ENCODE measurements at regions not wholly inside any gene's neighbourhood (a gene's known extent, or its start where the extent isn't known, plus 50 kb on each side); places are given as distances from the start of the nearest gene placed in this dataset.

DNA sequence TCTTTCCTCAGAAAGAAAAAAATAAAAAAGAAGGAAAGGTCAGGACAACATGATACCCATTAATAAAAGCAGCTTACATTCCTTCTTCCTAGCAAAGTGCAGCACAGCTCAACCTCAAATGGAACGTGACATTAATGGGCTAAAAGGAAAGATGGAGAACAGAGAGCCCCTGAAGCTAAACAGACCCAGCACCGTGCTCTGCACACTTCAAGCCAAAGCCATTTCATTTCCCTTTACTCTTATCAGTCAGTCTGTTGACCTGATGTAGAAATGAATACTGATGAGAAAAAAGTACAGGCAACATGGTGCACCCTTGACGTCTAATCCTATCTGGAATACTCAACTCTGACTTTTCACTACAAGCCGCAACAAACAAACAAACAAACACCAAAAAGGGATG is 57.7 kb upstream of the EDNRA start:
- DNase-seq (ENCODE audit: low read depth in 1 of 2, low spot score in 2 of 2) (no peak), FAIRE-seq (no peak)
- Histone ChIP-seq H3K56ac (replicated peaks; ENCODE audit: insufficient read length, low read depth, low read length) (no peak overlapping the region), H3K9ac (replicated peaks in 1 of 4; ENCODE audit: extremely low read depth in 1 of 4, low read depth in 3 of 4, low read length in 3 of 4) (no peak overlapping the region), H3K23ac (ENCODE audit: insufficient read length) (no peak overlapping the region), H2BK120ac (replicated peaks; ENCODE audit: low read depth, low read length) (no peak overlapping the region), H3K4me3 (ENCODE audit: extremely low read depth in 1 of 4, insufficient read depth in 2 of 4, low read depth in 3 of 4, low read length in 4 of 4) (no peak overlapping the region), H4K5ac (ENCODE audit: insufficient read length, low read depth, low read length) (no peak overlapping the region), H3K4me2 (ENCODE audit: insufficient read depth in 1 of 2, low read depth in 2 of 2, low read length in 2 of 2) (no peak overlapping the region), H4K20me1 (replicated peaks in 1 of 2; ENCODE audit: control insufficient read depth in 1 of 2, insufficient read depth in 2 of 2, low read length in 2 of 2) (no peaks in the 10 kb centered on the region), H3K79me2 (ENCODE audit: control insufficient read depth in 1 of 2, insufficient read depth in 2 of 2, low read length in 2 of 2) (no peaks in the 10 kb centered on the region), H3K4me1 (replicated peaks in 1 of 4; ENCODE audit: control insufficient read depth in 3 of 4, insufficient read depth in 4 of 4, low read length in 3 of 4) (no peaks in the 10 kb centered on the region), H3K27ac (ENCODE audit: low read depth, low read length) (no peak overlapping the region), H4K8ac (ENCODE audit: extremely low read depth, insufficient read depth, low read length) (no peak overlapping the region), H3K18ac (ENCODE audit: extremely low read depth, low read length) (no peak overlapping the region), H3K9me3 (ENCODE audit: insufficient read depth in 2 of 2, low read depth in 1 of 2, low read length in 1 of 2) (no peaks in the 10 kb centered on the region), H2BK20ac (ENCODE audit: low read length) (no peak overlapping the region), H2AFZ (ENCODE audit: low read length) (no peak overlapping the region), H2BK5ac (ENCODE audit: low read depth, low read length) (no peak overlapping the region), H2AK5ac (ENCODE audit: low read depth, low read length) (no peak overlapping the region), H3K79me1 (ENCODE audit: low read depth, low read length) (no peaks in the 10 kb centered on the region), H2BK15ac (ENCODE audit: low read length) (no peak overlapping the region), H3K4ac (replicated peaks; ENCODE audit: insufficient read length, low read depth, low read length) (no peak overlapping the region), H3K23me2 (ENCODE audit: low read depth, low read length) (no peaks in the 10 kb centered on the region; the same call in 1 of the 2 replicates), H2BK12ac (ENCODE audit: low read depth, low read length) (no peak overlapping the region), H3K36me3 (ENCODE audit: control insufficient read depth in 2 of 4, insufficient read depth in 4 of 4, low read length in 3 of 4) (no peaks in the 10 kb centered on the region), H4K91ac (replicated peaks; ENCODE audit: insufficient read length, low read length) (no peak overlapping the region), H3K27me3 (replicated peaks in 1 of 4; ENCODE audit: control insufficient read depth in 3 of 4, extremely low read depth in 1 of 4, insufficient read depth in 3 of 4, low read length in 3 of 4) (no peaks in the 10 kb centered on the region), H3K14ac (ENCODE audit: insufficient read length) (no peak overlapping the region)
- 66% methylated on average over 4 of the region's 4 CpGs; no CpG with 5 or more reads in 1 of the 2 experiments for WGBS, 2 experiments (ENCODE audit: extremely low coverage in 1 of 2, insufficient coverage in 1 of 2, insufficient read length in 1 of 2, insufficient replicate concordance in 2 of 2, low coverage in 1 of 2, low lambda C conversion rate in 2 of 2, missing lambda C conversion rate in 1 of 2)
- ChIA-PET CTCF (ENCODE audit: partially characterized antibody) (interaction anchor here (1.6 kb wide), 1 partner anchor 16 kb away, joined by 7 read pairs; no protein-coding TSS in a partner anchor), POLR2A (ENCODE audit: partially characterized antibody) (interaction anchor here (1.0 kb wide), 1 partner anchor 10 kb away, joined by 3 read pairs; no protein-coding TSS in a partner anchor)
- TF ChIP-seq, protein P1, sequence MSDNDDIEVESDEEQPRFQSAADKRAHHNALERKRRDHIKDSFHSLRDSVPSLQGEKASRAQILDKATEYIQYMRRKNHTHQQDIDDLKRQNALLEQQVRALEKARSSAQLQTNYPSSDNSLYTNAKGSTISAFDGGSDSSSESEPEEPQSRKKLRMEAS (IDR thresholded peaks at IDR 0.05), result no peak
- TF ChIP-seq RAD21 (IDR thresholded peaks at IDR 0.05 in 1 of 2, conservative IDR thresholded peaks at IDR 0.05 in 1 of 2; ENCODE audit: low read depth in 2 of 2, low read length in 2 of 2) (no peak), CEBPB (IDR thresholded peaks at IDR 0.05; ENCODE audit: low read depth, low read length) (no peak), SAP30 (IDR thresholded peaks at IDR 0.05; ENCODE audit: insufficient read depth, insufficient replicate concordance, low read length) (no peak), CREB1 (IDR thresholded peaks at IDR 0.05) (no peak), SIX5 (IDR thresholded peaks at IDR 0.05; ENCODE audit: low read depth, low read length) (no peak), SRF (IDR thresholded peaks at IDR 0.05; ENCODE audit: low read depth, low read length) (no peak), JUN (IDR thresholded peaks at IDR 0.05; ENCODE audit: low read depth, low read length) (no peak), POLR2AphosphoS5 (IDR thresholded peaks at IDR 0.05; ENCODE audit: low read depth, low read length) (no peak), MAFK (IDR thresholded peaks at IDR 0.05; ENCODE audit: low read depth, low read length) (no peak)
